COLO829 (cell line): ENCODE measurements at regions not wholly inside any gene's neighbourhood (a gene's known extent, or its start where the extent isn't known, plus 50 kb on each side); places are given as distances from the start of the nearest gene placed in this dataset.

Experiments used
- DNase-seq: peaks from one replicate; pipeline ENCODE4 v3.0.0; 2012; ENCODE audit warnings: low spot score

DNA sequence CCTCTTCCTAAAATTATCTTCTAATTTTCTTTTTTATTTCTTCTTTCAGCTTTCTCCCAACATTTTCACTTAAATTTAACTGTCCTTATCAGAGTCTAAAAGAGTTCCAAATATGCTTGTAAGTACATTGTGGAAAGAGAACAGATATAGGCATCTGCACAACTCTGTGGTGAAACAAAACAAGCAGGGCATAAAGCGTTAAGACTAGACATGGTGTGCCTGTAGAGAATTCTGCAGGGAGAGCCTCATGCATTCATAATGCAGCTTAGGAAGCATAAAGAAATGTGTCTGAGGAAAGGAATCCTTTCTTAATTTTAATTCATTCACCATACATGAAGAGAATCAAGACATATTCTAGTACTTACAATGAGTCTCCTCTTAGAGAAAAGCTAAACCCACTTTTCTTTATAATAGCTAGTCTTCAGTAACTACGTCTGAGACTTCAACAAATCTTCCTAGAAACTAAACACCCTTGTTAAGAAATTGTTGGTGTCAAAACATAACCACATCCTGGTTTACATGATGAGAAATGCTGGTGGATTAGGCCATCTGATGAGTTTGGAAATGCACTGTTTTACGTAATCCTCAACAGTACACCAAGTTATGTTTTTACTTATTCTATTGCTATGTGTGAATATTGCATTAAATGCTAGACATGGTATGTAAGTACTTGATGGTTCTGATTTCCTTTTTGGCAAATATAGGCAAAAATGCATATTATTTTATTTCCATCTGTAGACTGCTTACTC lies 307.8 kb upstream of the GIMD1 start:
- DNase-seq = no peak

DNA sequence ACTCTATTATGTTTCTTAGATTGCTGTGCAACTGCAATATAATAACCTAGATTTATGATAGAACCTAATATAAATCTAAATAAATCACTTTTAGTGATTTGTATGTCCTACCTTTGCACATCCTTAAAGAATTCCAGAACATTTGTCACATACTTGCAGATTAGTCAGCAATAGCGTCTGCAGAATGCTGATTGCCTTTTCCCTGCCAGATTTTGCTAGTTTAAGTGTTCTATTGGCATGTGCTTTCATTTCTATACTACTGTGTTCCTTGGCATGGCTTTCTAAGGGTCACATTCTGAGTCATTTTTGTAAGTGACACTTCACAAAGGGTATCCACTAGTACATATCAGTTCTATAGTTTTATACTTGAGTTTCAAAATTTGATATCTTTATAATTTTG lies 303.1 kb upstream of the GIMD1 start:
- no peak for DNase-seq

DNA sequence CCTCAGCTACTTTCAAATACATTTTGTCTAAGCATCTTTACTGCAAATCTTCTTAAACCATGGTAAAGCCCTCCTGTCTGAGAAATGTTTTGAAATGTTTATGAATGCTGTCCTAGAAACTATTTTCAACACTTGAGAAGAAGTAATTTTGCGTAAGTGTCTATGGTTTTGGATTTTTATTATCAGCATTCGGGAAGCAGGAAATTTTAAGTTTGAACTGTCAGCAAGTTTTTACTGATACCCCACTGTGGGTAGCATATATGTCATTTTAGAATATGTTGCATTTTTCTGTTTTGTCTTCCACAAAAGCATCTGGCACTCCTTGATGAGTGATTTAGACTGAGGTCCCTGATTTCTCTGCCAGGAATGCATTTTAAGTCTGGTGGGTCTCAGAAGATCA lies 302.4 kb upstream of the GIMD1 start:
- no peak for DNase-seq

DNA sequence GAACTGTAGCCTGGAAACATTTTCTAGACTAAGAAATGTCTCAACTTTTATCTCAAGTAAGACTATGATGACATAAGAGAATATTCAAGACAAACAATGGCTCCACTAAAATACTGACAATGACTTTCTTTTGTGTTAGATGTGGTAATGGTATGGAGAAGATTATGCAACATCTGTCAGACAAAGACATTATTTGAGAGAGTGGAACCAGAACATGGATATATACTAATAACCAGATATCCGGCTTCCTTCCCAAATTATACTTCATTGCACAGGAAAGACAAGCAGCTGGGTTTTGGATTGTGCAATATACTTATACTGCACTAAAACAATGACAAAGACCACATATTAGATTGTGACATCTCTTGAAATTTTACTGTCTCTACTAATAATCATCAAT lies 290.8 kb upstream of the GIMD1 start:
- peak; percentile 43 for DNase-seq

DNA sequence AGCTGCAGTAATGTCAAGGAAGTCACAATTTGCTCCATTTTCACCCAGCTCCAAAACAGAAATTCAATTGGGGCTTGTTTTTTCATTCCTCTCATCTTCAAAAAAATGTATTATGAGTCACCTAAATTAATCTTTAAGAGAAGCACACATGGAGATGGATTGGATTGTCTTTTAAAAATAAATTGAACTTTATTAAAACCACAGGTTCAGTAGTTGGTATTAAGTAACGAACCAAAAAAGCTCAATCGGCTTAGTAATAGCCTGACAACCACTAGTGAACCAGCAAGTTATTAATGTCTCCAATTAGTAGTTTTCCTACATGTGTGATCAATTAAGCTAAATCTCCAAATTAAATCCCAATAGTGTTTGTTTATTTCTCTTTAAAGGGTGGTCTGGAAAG lies 283.5 kb upstream of the GIMD1 start:
- no peak for DNase-seq

DNA sequence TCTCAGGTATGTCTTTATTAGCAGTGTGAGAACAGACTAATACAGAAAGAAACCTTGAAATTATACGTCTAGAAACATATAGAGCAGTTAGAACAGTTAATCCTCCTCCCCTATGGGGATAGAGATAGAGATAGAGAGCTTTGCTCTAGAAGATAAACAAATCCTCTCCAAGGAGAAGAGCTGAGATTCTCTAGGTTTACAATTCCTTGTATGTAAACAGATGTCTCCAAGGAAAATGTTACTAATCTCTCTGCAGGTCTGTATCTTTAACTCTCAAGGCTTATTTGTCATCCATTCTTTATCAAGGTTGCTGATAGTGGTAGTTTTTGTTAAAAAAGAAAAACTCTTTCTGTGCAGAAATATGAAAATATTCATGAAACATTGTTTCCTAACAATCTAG lies 282.1 kb upstream of the GIMD1 start:
- no peak for DNase-seq

DNA sequence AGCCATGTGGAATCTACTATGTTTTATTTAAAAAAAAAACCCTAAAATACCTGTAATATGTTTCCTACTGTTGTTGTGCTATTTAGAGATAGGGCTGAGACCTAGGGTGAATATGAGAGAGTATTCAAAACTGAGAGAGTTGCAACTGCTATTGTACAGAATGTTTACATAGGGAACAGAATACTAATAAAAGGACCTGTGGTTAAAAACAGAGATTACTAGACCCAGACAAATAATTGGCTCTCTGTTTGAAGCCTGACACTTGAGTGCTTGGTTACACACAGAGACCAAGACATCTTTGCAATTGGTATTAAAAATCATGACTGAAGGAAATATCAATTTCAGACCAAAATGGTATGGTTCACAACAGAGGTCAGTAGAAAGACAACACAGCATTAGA lies 278.9 kb upstream of the GIMD1 start:
- DNase-seq = peak; percentile 14

DNA sequence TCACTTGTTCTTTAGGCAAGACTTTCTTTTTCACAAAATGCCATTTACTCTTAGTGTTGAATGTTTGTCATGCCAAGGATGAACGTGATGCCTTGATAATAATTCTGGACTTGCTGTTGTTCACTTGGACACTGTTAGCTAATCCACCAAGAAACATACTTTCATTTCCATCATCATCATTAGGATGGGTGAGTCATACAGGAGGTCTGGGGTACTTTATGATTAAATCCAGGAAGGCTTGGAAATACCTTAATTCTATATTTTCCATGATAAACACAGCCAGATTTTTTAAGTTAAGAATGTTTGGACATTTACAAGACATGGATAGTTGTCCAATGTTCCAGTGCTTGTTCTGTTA lies 260.7 kb upstream of the GIMD1 start:
- DNase-seq = no peak

DNA sequence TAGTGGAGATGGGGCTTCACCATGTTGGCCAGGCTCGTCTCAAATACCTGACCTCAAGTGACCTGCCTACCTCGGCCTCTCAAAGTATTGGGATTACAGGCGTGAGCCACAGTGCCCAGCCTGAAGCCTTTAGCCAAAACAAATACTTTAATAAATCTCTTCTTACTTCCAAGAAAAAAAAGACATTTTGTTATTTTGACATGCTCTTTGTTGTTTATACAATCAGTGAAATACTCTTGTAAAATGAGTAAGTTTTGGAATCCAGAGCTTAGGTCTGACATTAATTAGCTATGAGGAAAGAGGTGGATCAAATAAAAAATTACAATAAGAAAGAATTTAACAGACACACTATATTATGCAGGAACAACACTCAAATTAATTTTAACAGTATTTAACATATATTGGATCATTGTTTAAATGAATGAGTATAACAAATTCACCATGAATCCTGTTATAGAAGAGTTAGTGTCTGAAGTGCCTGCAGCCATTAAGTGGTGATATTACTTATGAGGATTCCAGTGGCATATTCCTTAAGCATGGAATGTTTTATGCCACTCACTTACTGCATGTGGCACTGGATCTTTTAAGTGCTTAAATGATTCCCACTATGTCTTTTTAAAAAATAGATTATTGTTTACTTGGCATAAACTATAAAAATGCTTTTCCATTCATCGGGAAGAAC lies 260.1 kb upstream of the GIMD1 start:
- no peak for DNase-seq

DNA sequence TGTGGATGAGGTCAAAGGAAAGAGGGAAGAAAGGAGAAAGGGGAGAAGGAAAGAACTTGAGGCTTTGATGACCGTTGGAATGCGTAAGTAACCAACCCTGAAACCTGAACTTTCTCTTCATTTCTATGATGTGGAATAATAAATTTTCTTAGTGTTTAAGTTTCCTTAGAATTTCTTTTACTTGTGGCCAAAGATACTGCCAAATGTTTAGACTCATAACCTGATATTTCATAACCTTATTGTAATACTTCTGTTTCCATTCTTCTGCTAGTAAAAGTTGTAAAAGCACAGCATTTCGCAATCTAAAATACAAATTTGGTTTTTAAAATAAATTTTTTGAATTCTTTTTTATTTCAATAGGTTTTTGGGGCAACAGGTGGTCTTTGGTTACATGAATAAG lies 258.5 kb upstream of the GIMD1 start:
- no peak for DNase-seq

DNA sequence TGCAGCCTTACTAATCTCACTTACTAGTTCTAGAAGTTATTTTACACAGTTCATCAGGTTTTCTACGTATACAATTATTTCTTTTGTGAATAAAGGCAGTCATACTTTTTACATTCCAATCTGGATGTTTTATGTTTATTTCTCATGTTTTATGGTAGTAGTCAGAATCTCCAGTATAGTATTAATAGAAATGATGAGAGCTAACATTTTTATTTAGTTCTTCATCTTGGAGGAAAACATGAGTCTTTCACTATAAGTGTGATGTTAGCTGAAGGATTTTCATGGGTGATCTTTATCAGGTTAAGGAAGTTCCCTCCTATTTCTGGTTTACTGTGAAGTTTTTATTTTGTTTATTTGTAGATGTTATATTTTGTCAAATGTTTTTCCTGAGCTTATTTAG lies 256.1 kb upstream of the GIMD1 start:
- no peak for DNase-seq

DNA sequence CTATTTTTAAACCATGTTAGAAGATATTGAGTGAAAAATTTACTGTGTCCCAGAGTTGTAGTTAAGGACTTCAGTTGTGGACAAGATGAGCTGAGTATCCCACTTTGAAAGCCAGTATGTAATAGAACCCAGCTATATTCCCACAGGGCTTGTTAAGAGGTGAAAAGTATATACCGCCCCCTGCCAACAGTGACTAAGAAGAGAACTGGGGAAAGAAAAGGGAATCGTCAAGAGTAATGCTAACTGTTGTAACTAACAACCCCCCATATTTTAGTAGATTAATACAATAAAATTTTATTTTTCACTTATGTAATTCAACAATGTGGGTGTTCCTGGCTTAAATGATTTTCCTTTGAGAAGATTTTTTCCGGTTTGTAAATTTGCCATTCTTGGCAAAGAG lies 250.4 kb upstream of the GIMD1 start:
- no peak for DNase-seq

DNA sequence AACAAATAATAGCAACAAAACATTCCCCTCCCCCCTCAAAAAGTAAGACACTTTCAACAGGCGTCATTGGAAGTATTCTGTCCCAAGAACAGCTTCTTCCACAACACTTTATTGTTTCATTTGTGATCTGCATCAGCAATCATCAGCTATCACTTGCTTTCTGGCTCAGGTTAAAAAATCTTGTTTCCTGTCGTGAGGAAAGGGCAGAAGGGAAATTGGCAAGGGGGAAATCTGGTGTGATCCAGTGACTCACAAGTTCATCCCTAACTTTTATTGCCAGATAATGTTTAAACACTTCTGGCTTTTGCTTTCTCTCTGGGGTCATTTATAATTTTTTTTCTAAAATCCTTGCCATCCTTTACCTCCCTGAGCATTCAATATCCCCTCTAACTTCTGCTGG lies 247.4 kb upstream of the GIMD1 start:
- DNase-seq = no peak

DNA sequence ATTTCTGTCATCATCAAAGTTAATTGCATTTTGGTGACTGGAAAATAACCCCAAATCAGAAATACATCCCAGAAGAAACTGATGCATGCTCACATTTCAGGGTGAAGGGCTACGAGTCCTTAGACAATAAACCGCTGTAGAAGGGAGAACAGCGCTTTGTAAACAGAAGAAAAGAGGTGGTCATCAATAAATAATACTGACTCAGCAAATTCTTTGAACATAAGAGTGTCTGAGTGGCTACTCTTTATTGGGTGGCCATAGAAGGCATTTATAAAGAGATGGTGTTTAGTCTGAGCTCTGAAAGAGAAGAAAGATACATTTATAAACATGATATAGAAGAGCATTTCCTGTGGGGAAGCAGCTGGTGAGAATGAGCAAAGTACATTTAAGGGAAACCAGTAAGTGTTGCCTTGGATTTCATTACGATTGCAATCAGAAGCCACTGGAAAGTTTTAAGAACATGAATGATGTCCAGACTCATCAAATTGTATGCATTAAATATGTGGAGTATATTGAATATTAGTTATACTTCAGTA lies 246.9 kb upstream of the GIMD1 start:
- peak; percentile 12 for DNase-seq

DNA sequence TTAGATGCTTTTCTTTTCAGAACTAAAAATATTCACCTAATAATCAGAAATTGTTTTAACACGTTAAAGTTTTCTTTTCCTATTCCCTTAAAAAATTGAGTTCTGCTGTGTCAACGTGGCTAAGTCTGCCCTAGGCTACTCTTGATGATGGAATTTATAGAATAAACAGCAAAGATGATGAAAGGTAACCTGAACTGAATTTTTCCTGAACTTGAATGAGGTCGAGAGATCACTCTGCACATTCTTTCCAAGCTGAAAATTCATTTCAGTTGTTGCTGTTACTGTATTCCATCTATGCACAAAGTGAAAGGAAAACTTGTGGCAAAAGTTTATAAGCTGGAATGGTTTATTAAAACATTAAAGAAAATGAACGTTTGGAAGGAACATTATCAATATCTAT lies 245.9 kb upstream of the GIMD1 start:
- DNase-seq = no peak

DNA sequence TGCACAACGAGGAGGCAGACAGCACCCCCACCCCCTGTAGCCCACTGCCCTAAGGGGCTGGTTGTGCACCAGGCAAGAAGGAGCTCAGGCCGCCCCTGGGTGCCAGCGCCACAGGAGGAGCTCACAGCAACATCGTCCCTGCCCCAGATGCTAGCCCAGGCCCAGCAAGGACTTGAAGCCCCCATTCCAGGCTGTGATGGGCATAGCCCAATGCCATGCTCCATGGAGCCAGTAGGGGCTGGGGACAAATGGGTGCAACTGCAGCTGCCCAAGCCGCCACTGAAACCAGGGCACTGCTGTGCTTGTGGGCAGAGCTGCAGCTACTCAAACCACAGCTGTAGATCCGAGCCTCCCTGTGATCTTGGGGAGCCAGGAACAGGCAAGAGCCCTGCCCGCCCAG lies 241.3 kb upstream of the GIMD1 start:
- DNase-seq = no peak

DNA sequence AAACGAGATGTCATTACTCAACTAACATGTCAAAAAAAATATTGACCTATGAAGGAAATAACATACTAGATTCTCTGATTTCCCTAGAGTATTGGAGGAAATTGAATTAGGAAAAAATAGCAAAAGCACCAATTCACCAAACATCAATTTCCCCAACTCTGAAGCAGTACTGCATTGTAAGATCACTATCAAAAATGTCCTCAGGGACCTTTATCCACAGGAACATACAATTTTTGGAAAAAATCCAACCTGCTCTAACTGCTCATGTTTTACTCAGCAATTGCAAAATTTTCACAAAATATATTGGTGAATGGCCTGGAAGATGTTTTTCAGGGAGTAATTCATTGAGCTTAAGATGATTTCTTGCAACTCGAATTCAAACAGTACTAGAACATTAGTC lies 239.0 kb upstream of the GIMD1 start:
- DNase-seq = no peak

DNA sequence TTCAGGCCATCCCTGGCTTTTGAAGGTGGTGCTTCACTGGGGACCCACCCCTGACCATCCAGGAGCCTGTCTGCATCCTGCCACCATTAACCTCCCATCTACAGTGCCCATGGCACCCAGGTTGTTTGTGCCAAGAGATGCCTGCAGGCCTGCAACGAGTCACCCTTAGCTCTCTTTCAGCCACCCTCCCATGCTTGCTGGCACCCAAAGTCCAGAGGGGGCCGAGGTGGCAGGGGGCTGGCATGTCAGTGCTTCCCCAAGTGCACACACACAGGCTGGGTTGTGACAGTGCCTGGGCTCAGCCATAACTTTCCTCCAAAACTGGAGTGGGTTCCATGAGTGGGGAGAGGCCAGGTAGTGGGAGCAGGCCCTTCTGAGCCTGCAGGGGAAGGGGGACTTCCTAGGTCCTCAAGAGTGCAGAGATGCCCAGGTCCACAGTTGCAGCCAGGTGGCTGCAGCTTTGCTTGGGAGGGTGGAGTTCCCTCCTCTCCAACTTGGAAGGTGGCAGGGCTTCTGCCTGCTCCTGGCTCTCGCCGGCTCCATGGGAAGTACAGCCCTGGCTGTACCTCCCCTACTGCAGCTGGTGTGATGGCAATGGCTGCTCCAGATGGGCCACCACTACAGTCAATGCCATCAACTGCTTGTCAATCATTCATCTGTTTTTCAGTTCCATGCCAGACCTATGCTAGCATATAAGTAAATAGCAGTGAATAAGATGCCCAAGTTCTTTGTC lies 235.9 kb upstream of the GIMD1 start:
- DNase-seq = no peak

DNA sequence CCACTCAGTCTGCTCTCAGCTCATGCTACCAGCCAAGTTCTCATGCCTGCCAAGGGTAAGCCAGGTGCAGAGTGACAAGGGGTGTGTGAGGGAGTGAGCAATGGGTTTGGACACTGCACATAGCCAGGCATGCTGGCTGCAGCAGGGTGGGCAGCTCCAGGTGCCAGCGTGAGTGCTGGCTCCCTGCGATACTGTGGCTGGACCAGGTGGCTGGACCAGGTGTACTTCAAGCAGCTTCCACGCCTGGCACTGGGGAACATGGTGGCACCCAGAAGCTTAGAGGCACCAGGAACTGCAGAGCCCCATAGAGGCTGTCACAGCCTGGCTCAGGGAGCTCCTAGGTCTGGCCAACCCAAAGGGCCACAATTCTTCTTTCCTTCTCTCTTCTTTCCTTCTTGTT lies 234.9 kb upstream of the GIMD1 start:
- DNase-seq = no peak

DNA sequence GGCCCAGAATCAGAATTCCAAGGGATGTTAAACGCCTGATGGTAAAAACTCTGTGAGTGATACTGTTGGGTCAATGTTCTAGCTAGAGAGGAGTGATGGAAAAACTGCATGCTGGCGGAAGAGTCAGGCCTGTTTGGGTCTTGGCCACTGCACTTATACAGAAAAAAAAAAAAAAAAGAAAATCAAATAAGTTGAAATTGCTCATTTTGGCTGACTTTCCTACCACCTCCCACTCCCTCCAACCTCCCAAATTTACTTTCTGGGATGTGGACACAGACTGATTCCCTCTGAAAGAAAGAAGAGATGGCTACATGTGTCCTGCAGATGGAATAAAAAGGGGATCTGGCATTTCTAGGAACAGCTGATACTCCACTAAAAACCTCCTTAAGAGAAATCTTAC lies 234.1 kb upstream of the GIMD1 start:
- DNase-seq = no peak

DNA sequence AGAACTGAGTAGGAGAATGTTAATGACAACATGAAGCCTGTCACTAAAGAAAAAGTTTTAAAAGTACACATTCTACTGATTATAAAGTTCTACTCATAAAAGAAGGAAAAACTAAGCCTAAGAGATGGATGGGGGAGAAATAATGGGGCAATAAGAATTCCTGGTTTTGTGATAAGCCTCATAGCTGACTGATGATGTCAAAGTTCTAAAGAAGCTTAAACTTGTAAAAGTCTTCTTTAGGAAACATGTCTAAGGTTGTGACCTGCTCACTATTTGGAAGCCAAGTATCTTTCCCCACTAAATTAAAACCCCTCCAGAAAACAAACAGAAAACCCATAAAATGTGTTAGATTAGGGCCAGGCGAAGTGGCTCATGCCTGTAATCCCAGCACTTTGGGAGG lies 232.9 kb upstream of the GIMD1 start:
- DNase-seq = no peak

DNA sequence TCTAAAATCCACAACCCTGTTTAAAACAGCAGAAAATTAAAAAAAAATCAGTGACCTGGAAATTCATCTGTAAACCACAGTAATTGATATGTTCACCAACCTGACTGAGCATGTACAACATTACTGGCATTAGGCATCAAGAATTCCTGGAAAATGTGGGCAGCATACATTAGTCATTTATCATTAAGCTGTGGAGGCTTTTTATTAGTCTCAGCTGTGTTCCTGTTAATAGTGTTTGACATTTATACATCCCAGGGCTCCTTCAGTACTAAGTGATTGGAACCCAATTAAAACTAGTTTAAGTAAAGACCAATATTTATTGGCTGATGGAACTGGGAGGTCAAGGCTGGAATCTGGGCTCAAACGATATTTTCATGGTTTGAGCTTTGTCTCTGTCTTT lies 227.3 kb upstream of the GIMD1 start:
- DNase-seq = no peak

DNA sequence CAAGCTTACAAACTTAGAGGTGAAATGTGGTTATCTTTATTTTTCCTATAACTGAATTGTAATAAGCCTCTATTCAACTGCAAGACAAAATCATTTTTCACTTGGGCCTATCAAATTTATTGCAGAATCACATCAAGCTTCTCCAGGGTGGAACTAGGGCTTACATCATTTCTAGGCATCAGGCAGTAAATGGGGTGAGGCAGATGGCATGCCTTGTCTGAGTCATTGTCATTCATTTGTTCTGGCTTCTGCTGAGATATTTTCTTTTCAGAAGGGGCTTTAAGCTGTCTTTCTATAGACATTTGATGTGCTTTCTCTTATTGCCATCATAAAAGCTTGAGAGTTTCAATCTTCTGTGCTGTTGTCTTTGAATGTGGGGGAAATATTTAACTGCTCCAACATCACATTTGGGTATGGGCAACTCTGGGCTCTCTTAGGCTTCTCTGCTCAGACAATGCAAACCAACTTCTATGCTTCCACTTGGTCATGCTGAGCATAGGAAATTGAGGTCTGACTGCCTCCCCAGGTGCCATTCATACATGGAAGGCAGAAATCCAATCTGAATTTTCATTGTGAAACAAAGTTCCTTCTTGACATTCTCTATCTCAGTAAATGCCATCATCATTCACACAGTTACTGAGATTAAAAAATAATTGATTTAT lies 225.8 kb upstream of the GIMD1 start:
- no peak for DNase-seq
